Heart left ventricle (tissue), 16 donors: ENCODE measurements at regions not wholly inside any gene's neighbourhood (a gene's known extent, or its start where the extent isn't known, plus 50 kb on each side); places are given as distances from the start of the nearest gene placed in this dataset.

ENCODE experiments used
- ATAC-seq, 4 donors: fragments of 200-7000 bp; cut with Tn5 transposase; one replicate each; pipeline ENCODE4 v1.9.1; 2020 to 2022; ENCODE audit warnings: moderate library complexity in 4 of 4, mild to moderate bottlenecking in 3 of 4, moderate number of reproducible peaks in 1 of 4
- DNase-seq, 5 donors: peaks; one replicate each; pipeline ENCODE4 v3.0.0-alpha.2; 2020
- H3K27ac ChIP-seq, 12 donors: fragments of 200-600 bp; sonication (generic) in 4 of 12; one replicate each; pipeline versions ENCODE4 v1.5.0 to v1.8.0; 2016 to 2022; ENCODE audit warnings: mild to moderate bottlenecking in 2 of 12
- H3K27me3 ChIP-seq, 9 donors: fragments of 200-600 bp; sonication (generic) in 2 of 9; one replicate each; pipeline versions ENCODE4 v1.5.1 to v1.8.0; 2016 to 2022; ENCODE audit warnings: mild to moderate bottlenecking in 3 of 9
- H3K36me3 ChIP-seq, 9 donors: fragments of 200-600 bp; sonication (generic) in 2 of 9; one replicate each; pipeline versions ENCODE4 v1.5.0 to v1.8.0; 2018 to 2022; ENCODE audit warnings: mild to moderate bottlenecking in 2 of 9
- H3K4me1 ChIP-seq, 12 donors: fragments of 200-600 bp; sonication (generic) in 4 of 12; one replicate each; pipeline versions ENCODE4 v1.5.0 to v1.8.0; 2016 to 2022; ENCODE audit warnings: mild to moderate bottlenecking in 3 of 12
- H3K4me3 ChIP-seq, 12 donors: fragments of 200-600 bp; sonication (generic) in 4 of 12; one replicate each; pipeline versions ENCODE4 v1.5.0 to v1.8.0; 2017 to 2022; ENCODE audit warnings: mild to moderate bottlenecking in 9 of 12, moderate library complexity in 4 of 12
- H3K9me3 ChIP-seq, 12 donors: fragments of 200-600 bp; sonication (generic) in 4 of 12; one replicate each; pipeline versions ENCODE4 v1.5.0 to v1.8.0; 2016 to 2022; ENCODE audit warnings: mild to moderate bottlenecking in 1 of 12
- POLR2A ChIP-seq, 2 donors: fragments of 450-650 bp; IDR thresholded peaks; one replicate each; pipeline ENCODE4 v1.6.1; 2017; ENCODE audit warnings: antibody characterized with exemption in 2 of 2, mild to moderate bottlenecking in 2 of 2, moderate library complexity in 2 of 2
- WGBS, 4 donors: extraction: QIAGEN DNeasy Blood & Tissue Kit in 2 of 4; methylation state at CpG; one replicate each; pipeline versions ENCODE4 v1.1.5 to v1.1.7; 2013 to 2018; 5-methylcytosine and 5-hydroxymethylcytosine counted together
- intact Hi-C, 10 donors: fragments of 100-400 bp; cut with DNase I; formaldehyde crosslinking; loops; one replicate each; pipeline versions ENCODE4 v1.11.1 to v1.14.2; 2022
- TF ChIP-seq, protein P1 (sequence below), 12 donors: fragments of 200-600 bp; sonication (generic) in 4 of 12; IDR thresholded peaks; one replicate each; pipeline versions ENCODE4 v1.5.0 to v1.8.0; 2018 to 2022; ENCODE audit warnings: antibody characterized with exemption in 12 of 12, mild to moderate bottlenecking in 5 of 12
- donor health status: ischemic (EF 13 %, LVEDD 7.1; RV severe dilation, severe dysfunction).
- donor health status: healthy with polysubstance abuse.
- donor health status: DM: no; HTN: yes; CAD: no.
- donor health status: DM: no; HTN: no; CAD: no.
- donor health status: ischemic (EF 25% LVEDD 6.9; RV normal size, moderate dysfunction).
- donor health status: ischemic (EF 25% LVEDD 5.7; RV mildly dilated, moderate dysfunction).
- donor health status: healthy.
- donor health status: DM: yes; HTN: yes; CAD: no.
- donor health status: ischemic (EF 35%, LVEDD 5.7; RV mildly dilated, moderate dysfunction).
- donor health status: nonischemic (EF 11% LVEDD 7.7; RV severe dilation, severe dysfunction).
- donor health status: DM: yes; HTN: yes; CAD: no.
- donor health status: PGD.
- donor health status: ischemic (EF 29% LVEDD 5.4; RV normal size, mild dysfunction).
- donor health status: nonischemic (EF 23%, LVEDD 6.1; RV moderate dilation, normal function).

DNA sequence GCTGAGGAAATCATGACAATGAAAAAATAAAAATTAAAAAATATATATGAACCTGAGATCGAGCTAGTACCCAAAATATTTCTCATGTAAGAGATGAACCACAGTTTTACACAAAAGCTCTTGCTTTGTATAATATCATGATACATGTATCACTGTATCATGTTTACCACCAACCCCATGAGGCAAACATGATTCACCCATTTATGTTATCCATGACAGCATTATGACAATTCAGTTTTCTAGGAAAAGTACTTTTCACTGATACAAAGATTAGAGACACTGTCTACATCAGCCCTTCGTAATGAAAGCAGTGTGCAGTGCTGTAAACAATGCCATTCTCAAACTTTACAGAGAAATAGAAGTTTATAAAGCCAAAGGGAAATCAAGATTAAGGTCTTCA is 852.5 kb upstream of the LRRC4C start:
- Histone ChIP-seq H3K9me3 (no peaks in the 10 kb centered on the region), H3K27me3 (no peaks in the 10 kb centered on the region), H3K27ac (no peak overlapping the region), H3K36me3 (no peaks in the 10 kb centered on the region), H3K4me3 (no peak overlapping the region), H3K4me1 (no peaks in the 10 kb centered on the region)
- 43 to 62% (median 52%) methylated on average over 2 of the region's 2 CpGs for WGBS, 4 donors
- DNase-seq (no peak), ATAC-seq (no peak)
- TF ChIP-seq, protein P1, sequence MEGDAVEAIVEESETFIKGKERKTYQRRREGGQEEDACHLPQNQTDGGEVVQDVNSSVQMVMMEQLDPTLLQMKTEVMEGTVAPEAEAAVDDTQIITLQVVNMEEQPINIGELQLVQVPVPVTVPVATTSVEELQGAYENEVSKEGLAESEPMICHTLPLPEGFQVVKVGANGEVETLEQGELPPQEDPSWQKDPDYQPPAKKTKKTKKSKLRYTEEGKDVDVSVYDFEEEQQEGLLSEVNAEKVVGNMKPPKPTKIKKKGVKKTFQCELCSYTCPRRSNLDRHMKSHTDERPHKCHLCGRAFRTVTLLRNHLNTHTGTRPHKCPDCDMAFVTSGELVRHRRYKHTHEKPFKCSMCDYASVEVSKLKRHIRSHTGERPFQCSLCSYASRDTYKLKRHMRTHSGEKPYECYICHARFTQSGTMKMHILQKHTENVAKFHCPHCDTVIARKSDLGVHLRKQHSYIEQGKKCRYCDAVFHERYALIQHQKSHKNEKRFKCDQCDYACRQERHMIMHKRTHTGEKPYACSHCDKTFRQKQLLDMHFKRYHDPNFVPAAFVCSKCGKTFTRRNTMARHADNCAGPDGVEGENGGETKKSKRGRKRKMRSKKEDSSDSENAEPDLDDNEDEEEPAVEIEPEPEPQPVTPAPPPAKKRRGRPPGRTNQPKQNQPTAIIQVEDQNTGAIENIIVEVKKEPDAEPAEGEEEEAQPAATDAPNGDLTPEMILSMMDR (IDR thresholded peaks at IDR 0.05), result no peak
- no peak for TF ChIP-seq POLR2A (IDR thresholded peaks at IDR 0.05)
- intact Hi-C loops, result no loop called here

DNA sequence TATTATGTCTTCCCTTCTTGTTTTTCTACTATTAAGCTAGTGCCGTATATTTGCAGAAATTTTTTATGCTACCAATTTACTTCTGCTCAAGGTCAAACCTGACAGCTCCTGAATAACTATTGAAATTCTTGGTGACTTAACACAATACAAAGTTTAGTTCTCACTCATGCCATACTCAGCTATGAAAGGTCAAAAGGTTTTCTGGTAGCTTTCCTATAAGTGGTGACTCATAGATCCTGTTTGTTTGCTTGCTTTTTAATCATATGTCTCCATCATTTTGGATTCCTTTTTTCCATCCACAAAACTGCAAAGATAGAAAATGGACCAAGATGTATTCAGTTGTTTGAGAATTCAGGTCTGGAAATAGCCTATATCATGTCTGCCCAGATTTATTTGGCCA is 855.8 kb upstream of the LRRC4C start:
- no peaks in the 10 kb centered on the region for H3K9me3 ChIP-seq
- H3K27ac ChIP-seq, result no peak overlapping the region
- ATAC-seq, result no peak
- intact Hi-C loops, result no loop called here
- H3K27me3 ChIP-seq, result no peaks in the 10 kb centered on the region
- no peaks in the 10 kb centered on the region for H3K36me3 ChIP-seq
- DNase-seq, result no peak
- TF ChIP-seq POLR2A (IDR thresholded peaks at IDR 0.05), result no peak
- TF ChIP-seq, protein P1 (IDR thresholded peaks at IDR 0.05), result no peak
- H3K4me3 ChIP-seq, result no peak overlapping the region
- 67 to 81% (median 78%) methylated on average over 1 of the region's 1 CpG for WGBS, 4 donors
- no peaks in the 10 kb centered on the region for H3K4me1 ChIP-seq

DNA sequence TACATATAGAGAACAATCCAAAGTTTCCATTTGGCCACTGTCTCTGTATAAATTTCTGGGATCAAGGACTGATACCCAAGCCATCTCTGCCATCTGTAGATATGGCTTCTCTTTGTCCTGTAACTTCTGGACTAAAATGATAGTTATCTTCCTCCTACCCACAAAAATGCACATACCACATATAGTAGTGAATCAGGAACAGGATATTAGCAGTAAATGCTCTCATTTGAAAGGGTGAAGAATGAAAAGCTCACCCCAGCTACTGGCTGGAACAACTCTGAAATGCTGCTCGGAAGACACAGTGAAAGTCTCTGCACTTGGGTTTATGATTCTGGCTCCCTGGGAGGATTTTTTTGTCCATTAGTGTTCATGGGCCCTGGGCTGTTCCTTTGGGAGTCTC is 856.4 kb upstream of the LRRC4C start:
- no peaks in the 10 kb centered on the region for H3K36me3 ChIP-seq
- intact Hi-C loops, result no loop called here
- no peak overlapping the region for H3K27ac ChIP-seq
- no peak overlapping the region for H3K4me3 ChIP-seq
- 80 to 91% (median 88%) methylated on average over 1 of the region's 1 CpG for WGBS, 4 donors
- ATAC-seq (no peak), DNase-seq (no peak)
- no peaks in the 10 kb centered on the region for H3K4me1 ChIP-seq
- no peaks in the 10 kb centered on the region for H3K27me3 ChIP-seq
- TF ChIP-seq, protein P1 (IDR thresholded peaks at IDR 0.05), result no peak
- TF ChIP-seq POLR2A (IDR thresholded peaks at IDR 0.05), result no peak
- no peaks in the 10 kb centered on the region for H3K9me3 ChIP-seq

DNA sequence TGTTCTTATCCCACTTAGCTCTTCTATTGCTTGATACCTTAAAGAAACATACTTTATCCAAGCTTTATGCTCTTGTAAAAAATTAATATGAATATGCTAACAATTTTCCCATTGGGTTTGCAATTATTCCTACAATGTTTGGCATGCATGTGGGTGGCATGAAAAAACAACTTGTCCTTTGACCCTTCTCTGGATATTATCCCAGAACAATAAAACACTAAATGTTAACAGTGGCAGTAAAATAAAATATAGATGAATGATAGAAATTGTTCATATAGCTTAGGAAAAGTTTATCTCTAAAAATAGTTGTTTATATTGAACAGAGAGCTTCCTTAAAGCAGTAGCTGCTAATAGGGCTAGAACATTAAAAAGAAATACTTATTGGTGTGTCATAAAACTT is 860.5 kb upstream of the LRRC4C start:
- ATAC-seq, result no peak
- Histone ChIP-seq H3K4me3 (no peak overlapping the region), H3K9me3 (no peaks in the 10 kb centered on the region), H3K36me3 (no peaks in the 10 kb centered on the region), H3K4me1 (no peaks in the 10 kb centered on the region), H3K27me3 (no peaks in the 10 kb centered on the region), H3K27ac (no peak overlapping the region)
- no peak for TF ChIP-seq POLR2A (IDR thresholded peaks at IDR 0.05)
- TF ChIP-seq, protein P1 (IDR thresholded peaks at IDR 0.05), result no peak
- intact Hi-C loops, result no loop called here
- no peak for DNase-seq
